RPMI8226 (cell line): ENCODE measurements at regions not wholly inside any gene's neighbourhood (a gene's known extent, or its start where the extent isn't known, plus 50 kb on each side); places are given as distances from the start of the nearest gene placed in this dataset.

Source experiments
- DNase-seq: peaks from one replicate; pipeline ENCODE4 v3.0.0-alpha.2; 2015

DNA sequence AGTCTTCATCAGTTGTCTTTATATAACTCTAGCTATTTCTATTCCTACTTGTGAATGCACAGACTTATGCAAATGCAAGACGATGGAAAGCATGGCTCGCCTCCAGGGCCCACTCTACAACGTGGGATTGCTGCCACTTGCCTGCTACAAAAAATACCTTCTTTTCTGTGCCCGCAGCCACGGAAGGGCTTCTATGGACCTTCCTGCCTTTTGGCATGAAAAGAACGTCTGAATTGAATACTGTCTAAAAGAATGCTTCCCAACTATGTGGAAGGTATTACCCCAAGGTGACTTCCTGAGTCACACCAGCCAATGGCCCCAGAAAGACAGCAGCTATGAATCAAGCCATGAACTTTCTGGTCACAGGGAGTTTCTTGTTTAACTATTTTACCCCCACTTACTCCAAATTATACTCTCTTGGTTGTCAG is 261.2 kb downstream of the HIVEP2 start:
- DNase-seq: no peak

DNA sequence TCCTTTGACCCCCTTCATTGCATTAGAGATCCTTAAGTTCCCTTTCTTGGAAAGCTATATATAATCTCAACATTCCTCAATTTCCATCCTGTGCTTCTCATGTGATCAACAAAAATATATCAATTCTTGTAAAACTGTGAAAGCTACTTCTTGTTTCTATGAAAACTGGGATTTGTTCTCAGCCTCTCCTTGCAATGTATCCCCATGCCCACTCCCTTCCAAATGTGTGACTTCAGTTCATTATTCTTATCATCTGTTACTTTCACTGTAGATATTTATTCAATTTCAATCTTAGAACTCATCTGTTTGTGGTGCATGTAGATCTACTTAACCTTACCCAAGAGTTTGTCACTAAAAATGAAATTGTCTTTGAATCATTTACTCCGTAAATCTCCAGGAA is 260.6 kb downstream of the HIVEP2 start:
- no peak for DNase-seq

- DNase-seq: no peak
Observed at GRCh38 chr6:142685852-142686506, 259.0 kb downstream of the HIVEP2 start.

DNA sequence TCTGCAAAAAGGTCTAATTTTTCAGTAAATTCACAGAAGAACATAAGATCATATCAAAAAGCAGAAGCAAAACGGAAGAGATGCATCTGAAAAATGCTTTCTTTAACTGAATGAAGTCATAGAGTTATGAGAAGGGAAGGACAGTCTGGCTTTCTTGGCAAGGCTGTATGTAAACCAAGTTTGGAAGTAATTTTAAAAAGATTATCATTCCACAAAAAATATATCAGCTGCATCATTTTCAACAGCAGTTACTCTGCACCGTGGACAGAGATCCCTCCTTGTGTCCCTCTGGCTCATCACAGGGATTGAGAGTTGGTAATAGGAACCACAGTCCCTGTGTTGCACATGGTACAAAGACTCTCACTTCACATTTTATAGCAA is 258.5 kb downstream of the HIVEP2 start:
- no peak for DNase-seq

- DNase-seq: peak; percentile 38
Observed at GRCh38 chr6:142692942-142693341, 252.0 kb downstream of the HIVEP2 start.

DNA sequence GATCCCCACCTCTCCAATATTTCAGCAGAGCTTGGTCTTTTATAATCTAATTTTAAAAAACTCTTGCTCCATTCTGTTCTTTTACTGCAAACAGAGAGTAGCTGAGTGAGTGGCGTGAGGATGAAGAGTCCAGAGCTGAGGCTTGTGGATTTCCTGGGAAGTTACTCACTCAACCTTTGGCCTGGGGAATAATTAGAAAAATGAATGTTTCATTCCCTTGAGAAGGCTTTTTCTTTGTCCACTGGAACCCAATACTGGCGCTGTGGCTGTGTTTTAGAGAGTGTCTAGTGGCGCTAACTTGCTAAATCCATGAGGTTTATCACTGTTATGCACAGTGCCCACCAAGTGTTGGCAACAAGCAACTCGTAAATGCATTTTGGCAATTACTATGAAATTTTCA is 251.5 kb downstream of the HIVEP2 start:
- DNase-seq: no peak

GRCh38 chr6:142694054-142694453 is 250.9 kb downstream of the HIVEP2 start:
- DNase-seq: no peak

GRCh38 chr6:142695016-142695415 is 250.0 kb downstream of the HIVEP2 start:
- no peak for DNase-seq

DNA sequence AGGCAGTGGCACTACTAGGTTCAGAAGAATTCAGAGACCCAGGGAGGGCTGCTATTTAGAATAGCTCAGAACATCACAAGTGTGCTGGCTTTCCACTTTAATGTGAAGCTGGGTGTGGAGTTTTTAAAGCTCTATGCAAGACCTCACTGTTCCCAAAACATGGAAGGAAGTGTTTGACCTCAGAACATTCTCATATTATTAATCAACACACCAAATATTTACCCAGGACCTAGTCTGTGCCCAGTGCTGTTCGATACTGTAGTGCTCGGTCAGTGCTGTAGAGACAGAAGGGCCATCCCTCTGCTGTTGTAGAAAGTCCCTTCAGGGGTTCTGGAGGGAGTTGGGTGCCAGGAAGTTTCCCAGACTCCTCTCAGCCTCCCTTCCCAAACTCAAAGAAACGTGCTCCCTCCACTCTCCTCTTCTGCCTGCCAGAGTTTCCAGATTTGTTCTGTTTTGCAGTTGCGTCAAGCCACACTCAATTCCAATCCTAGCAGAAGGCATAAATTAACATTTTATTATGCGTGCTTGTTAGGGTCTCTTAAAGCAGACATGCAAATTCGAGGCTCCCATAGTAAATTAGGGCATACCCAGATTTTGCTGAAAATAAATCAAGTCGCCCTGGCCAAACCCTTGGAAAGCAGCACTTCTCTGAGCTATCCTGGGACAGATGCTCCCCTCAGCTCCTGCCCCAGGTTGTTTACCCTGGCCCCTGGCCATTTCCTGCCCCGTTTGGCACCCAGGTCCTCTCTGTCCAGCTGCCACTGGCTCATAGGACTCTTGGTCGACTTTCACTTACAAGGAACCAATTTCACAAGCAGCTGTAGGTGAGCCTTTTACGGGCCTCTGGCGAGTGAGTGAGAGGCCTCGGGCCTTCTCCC is 248.6 kb downstream of the HIVEP2 start:
- DNase-seq: peak; percentile 16

DNA sequence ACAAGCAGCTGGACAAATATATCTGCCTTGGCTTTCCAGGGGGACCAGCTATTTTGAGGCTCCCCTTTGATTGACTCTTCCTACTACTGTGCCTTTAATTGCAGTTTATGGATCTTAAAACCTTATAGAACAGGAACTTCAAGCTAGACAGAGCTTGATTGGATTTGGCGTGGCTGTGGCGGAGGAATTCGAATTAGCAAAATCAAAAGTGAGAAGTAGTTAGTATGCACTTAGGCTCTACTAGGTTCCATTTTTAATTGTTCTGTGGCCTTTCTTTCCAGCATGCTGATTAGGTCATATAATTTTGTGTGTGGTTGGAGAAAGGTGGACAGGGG is 248.0 kb downstream of the HIVEP2 start:
- no peak for DNase-seq

DNA sequence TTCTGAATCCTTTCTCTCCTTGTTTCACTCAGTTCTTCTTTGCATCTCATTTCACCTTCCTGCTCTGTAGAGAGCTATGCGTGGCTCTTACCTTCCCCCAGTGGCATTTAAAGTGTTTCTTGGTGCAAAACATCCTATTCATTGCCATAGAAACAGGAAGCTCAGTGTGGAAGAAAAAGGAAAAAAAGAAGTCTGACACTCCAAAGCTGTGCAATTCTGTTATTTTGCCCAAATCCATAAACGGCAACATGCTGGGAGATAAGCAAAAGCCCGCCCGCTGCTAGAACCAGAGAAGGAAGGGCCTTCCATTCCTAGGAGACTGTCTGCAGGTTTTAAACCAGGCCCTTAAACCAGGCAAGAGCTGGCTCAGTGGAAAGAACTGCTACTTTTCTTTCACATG is 247.1 kb downstream of the HIVEP2 start:
- no peak for DNase-seq

DNA sequence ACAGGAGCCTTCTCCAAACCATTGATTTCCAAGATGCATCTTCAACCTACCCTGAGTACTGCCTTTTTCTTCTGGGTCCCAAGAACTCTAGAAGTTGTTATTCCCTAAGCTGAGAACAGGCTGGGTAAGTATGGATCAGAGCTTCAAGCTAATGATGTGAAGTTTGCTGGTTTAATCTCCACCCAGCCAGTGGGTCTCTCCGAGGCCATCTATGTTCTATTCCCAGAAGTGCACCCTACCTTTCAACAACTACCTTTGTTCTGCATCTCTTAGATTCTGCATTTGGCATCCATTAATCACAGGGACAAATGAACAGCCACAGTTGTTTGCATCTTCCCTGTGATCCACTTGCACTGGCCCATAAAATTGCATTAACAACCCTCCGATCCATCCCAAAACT is 246.2 kb downstream of the HIVEP2 start:
- no peak for DNase-seq

- no peak for DNase-seq
Observed at GRCh38 chr6:142699391-142699790, 245.6 kb downstream of the HIVEP2 start.

DNA sequence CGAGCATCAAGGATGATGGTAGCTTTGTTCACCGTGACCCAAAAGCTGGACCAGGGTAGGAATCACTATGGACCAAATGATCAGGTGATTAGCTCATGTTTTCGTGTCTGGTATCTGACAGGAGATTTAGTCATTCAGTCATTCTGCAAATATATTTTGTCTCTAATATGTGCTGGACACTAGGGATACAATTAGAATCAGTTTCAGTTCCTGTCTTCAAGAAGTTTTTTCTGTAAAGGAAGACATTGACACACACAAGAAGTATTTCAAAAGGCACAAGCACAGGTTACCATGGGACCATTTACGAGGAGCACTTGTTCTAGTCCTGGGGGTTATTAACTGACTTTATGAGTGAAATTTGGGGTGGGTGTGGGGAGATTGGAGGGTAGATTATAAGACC is 244.9 kb downstream of the HIVEP2 start:
- peak; percentile 35 for DNase-seq

GRCh38 chr6:142700671-142701312 is 244.2 kb downstream of the HIVEP2 start:
- no peak for DNase-seq
